SU-DHL-6 (cell line): ENCODE measurements at regions not wholly inside any gene's neighbourhood (a gene's known extent, or its start where the extent isn't known, plus 50 kb on each side); places are given as distances from the start of the nearest gene placed in this dataset.

Experiments
- H2AFZ ChIP-seq: fragments of 200-600 bp; sonication (generic); 2 replicates; pipeline ENCODE4 v1.6.1; 2014; ENCODE audit warnings: low read depth, mild to moderate bottlenecking, moderate library complexity, mixed read lengths, antibody characterized with exemption, low read length; ENCODE audit not compliant: severe bottlenecking
- H3F3A ChIP-seq: fragments of 200-600 bp; shearing (Covaris generic); 2 replicates; pipeline ENCODE4 v1.6.0; 2016; ENCODE audit warnings: antibody characterized with exemption, mild to moderate bottlenecking; ENCODE audit not compliant: insufficient read depth
- H3K27ac ChIP-seq: fragments of 200-600 bp; sonication (generic); 2 replicates; pipeline ENCODE4 v1.5.1; 2016; ENCODE audit warnings: low read depth, mild to moderate bottlenecking, low read length, moderate library complexity, mixed read lengths
- H3K27me3 ChIP-seq: fragments of 200-600 bp; sonication (generic), shearing (Covaris generic); 2 replicates; pipeline ENCODE4 v1.6.0; 2014; ENCODE audit warnings: mild to moderate bottlenecking, low read length
- H3K36me3 ChIP-seq: fragments of 200-600 bp; sonication (generic); 2 replicates; pipeline ENCODE4 v1.6.1; 2014; ENCODE audit warnings: mild to moderate bottlenecking, low read length, mixed read lengths
- H3K4me2 ChIP-seq: fragments of 300-600, 200-600 bp; shearing (Covaris generic), sonication (generic); 2 replicates; pipeline ENCODE4 v1.6.0; 2014; ENCODE audit warnings: low read length, low read depth, mild to moderate bottlenecking; ENCODE audit not compliant: poor library complexity, severe bottlenecking
- H3K4me3 ChIP-seq: fragments of 200-600 bp; sonication (generic); 2 replicates; pipeline ENCODE4 v1.5.1; 2014; ENCODE audit warnings: antibody characterized with exemption, low read length, mild to moderate bottlenecking, mixed read lengths; ENCODE audit not compliant: insufficient read depth, poor library complexity, severe bottlenecking
- H3K79me2 ChIP-seq: fragments of 200-600 bp; sonication (generic); 2 replicates; pipeline ENCODE4 v1.6.1; 2014; ENCODE audit warnings: mild to moderate bottlenecking, low read length, moderate library complexity; ENCODE audit not compliant: insufficient read depth
- H3K9ac ChIP-seq: fragments of 200-600 bp; sonication (generic); 2 replicates; pipeline ENCODE4 v1.7.0; 2014; ENCODE audit warnings: mild to moderate bottlenecking, low read length
- H3K9me2 ChIP-seq: fragments of 200-600 bp; sonication (generic); replicated peaks from 2 replicates; pipeline ENCODE4 v1.6.1; 2014; ENCODE audit warnings: low read length; ENCODE audit not compliant: insufficient read depth
- H3K9me3 ChIP-seq: fragments of 200-600 bp; sonication (generic); 2 replicates; pipeline ENCODE4 v1.6.1; 2014; ENCODE audit warnings: low read length, mixed read lengths; ENCODE audit not compliant: insufficient read depth
- H4K20me1 ChIP-seq: fragments of 200-600 bp; sonication (generic); 2 replicates; pipeline ENCODE4 v1.6.1; 2014; ENCODE audit warnings: low read depth, mild to moderate bottlenecking, antibody characterized with exemption, low read length, moderate library complexity, mixed read lengths
- CTCF ChIP-seq: fragments of 200-600 bp; sonication (generic); IDR thresholded peaks from one replicate; pipeline ENCODE4 v1.5.1; 2017; ENCODE audit warnings: antibody characterized with exemption, mild to moderate bottlenecking, low read length, moderate library complexity; ENCODE audit not compliant: insufficient read depth, poor library complexity, severe bottlenecking
- EZH2phosphoT487 ChIP-seq: fragments of 200-600 bp; sonication (generic), shearing (Covaris generic); conservative IDR thresholded peaks from 2 replicates; pipeline ENCODE4 v1.6.1; 2018; ENCODE audit warnings: mild to moderate bottlenecking, antibody characterized with exemption, low read length, moderate library complexity, mixed read lengths

- Histone ChIP-seq H2AFZ (no peak overlapping the region), H4K20me1 (no peaks in the 10 kb centered on the region), H3K36me3 (no peaks in the 10 kb centered on the region), H3K27me3 (no peaks in the 10 kb centered on the region), H3F3A (no peaks in the 10 kb centered on the region), H3K4me2 (no peak overlapping the region), H3K9ac (no peak overlapping the region), H3K9me3 (no peaks in the 10 kb centered on the region), H3K4me3 (no peak overlapping the region), H3K27ac (no peak overlapping the region), H3K9me2 (no peaks in the 10 kb centered on the region), H3K79me2 (no peaks in the 10 kb centered on the region)
- TF ChIP-seq CTCF: no peak
These were observed 286.0 kb upstream of the DEPDC1 start for GRCh38 chr1:68782890-68783289.

GRCh38 chr1:68785328-68785727 lies 288.4 kb upstream of the DEPDC1 start:
- H3K9me2 ChIP-seq: no peaks in the 10 kb centered on the region
- no peak overlapping the region for H3K27ac ChIP-seq
- H2AFZ ChIP-seq: no peak overlapping the region
- H3K4me3 ChIP-seq: no peak overlapping the region
- no peaks in the 10 kb centered on the region for H3K36me3 ChIP-seq
- TF ChIP-seq EZH2phosphoT487: no peak
- TF ChIP-seq CTCF: no peak
- no peaks in the 10 kb centered on the region for H4K20me1 ChIP-seq
- H3K4me2 ChIP-seq: no peak overlapping the region
- no peaks in the 10 kb centered on the region for H3K27me3 ChIP-seq
- no peaks in the 10 kb centered on the region for H3K79me2 ChIP-seq
- no peaks in the 10 kb centered on the region for H3K9me3 ChIP-seq
- no peak overlapping the region for H3K9ac ChIP-seq
- H3F3A ChIP-seq: no peaks in the 10 kb centered on the region

GRCh38 chr1:68788762-68789161 lies 291.9 kb upstream of the DEPDC1 start:
- Histone ChIP-seq H3K9me3 (no peaks in the 10 kb centered on the region), H3K27me3 (no peaks in the 10 kb centered on the region), H3F3A (no peaks in the 10 kb centered on the region), H3K4me2 (no peak overlapping the region), H3K79me2 (no peaks in the 10 kb centered on the region), H3K36me3 (no peaks in the 10 kb centered on the region), H3K9ac (no peak overlapping the region), H2AFZ (no peak overlapping the region), H3K9me2 (no peaks in the 10 kb centered on the region), H3K27ac (no peak overlapping the region), H4K20me1 (no peaks in the 10 kb centered on the region), H3K4me3 (no peak overlapping the region)
- TF ChIP-seq CTCF (no peak), EZH2phosphoT487 (no peak)

GRCh38 chr1:68791800-68792199 lies 294.9 kb upstream of the DEPDC1 start:
- no peak overlapping the region for H3K27ac ChIP-seq
- H3K36me3 ChIP-seq: no peaks in the 10 kb centered on the region
- no peaks in the 10 kb centered on the region for H4K20me1 ChIP-seq
- 0 out of 2 replicates have a peak, but pooled peaks cover 3% of the 10 kb centered on the region for H3K9me2 ChIP-seq
- H3K4me3 ChIP-seq: no peak overlapping the region
- no peaks in the 10 kb centered on the region for H3F3A ChIP-seq
- no peak for TF ChIP-seq CTCF
- no peak for TF ChIP-seq EZH2phosphoT487
- H3K9me3 ChIP-seq: no peaks in the 10 kb centered on the region
- H2AFZ ChIP-seq: no peak overlapping the region
- no peak overlapping the region for H3K9ac ChIP-seq
- no peaks in the 10 kb centered on the region for H3K27me3 ChIP-seq
- no peaks in the 10 kb centered on the region for H3K79me2 ChIP-seq
- H3K4me2 ChIP-seq: no peak overlapping the region
